Dermis microvascular lymphatic vessel endothelial cell (primary cell): ENCODE measurements at regions not wholly inside any gene's neighbourhood (a gene's known extent, or its start where the extent isn't known, plus 50 kb on each side); places are given as distances from the start of the nearest gene placed in this dataset.
A peak's percentile ranks its signal among the peaks of the same experiment; 100 is the strongest.

Source experiments
- DNase-seq, 2 donors: peaks; one replicate each; pipeline versions ENCODE4 v3.0.0 to v3.0.0-alpha.2; 2010; ENCODE audit warnings: low read depth in 2 of 2

DNA sequence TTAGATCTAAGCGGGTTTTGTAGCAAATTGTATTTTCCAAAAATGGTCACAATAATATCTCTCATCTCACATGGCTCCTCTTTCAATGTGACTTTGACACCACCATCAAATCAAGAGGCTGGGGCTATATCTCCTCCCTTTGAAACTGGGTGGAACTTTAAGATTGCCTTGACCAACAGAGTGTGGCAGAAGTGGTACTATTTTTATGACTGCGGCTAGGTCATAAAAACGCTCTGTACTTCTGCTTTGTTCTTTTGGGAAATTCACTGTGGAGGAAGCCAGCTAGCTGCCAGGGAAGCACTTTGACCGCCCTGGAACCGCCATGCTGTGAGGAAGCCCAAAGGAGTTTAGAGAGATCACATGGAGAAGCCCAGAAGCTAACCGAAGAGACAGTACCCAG lies 50.7 kb upstream of the ACOT11 start:
- DNase-seq = no peak

- DNase-seq = no peak
Observed at GRCh38 chr1:54495954-54496353, 52.1 kb upstream of the ACOT11 start.

DNA sequence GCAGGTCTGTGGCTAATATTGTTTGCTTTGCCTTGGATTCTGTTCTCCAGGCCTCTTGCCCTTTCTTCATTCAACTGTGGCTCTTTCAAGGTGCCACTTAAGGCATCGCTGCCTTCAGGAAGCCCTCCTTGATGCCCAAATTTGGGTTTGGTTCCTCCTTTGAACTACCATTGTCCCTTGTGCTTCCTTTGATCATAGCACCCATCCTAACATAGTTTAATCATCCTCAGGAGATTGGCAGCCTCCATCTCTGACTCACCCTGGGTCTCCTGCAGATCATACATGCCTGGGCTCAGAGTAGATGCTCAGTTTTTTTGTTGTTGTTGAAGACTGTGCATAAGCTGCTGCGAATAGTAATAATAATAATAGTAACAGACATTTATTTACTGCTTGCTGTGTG lies 54.4 kb upstream of the ACOT11 start:
- no peak for DNase-seq

DNA sequence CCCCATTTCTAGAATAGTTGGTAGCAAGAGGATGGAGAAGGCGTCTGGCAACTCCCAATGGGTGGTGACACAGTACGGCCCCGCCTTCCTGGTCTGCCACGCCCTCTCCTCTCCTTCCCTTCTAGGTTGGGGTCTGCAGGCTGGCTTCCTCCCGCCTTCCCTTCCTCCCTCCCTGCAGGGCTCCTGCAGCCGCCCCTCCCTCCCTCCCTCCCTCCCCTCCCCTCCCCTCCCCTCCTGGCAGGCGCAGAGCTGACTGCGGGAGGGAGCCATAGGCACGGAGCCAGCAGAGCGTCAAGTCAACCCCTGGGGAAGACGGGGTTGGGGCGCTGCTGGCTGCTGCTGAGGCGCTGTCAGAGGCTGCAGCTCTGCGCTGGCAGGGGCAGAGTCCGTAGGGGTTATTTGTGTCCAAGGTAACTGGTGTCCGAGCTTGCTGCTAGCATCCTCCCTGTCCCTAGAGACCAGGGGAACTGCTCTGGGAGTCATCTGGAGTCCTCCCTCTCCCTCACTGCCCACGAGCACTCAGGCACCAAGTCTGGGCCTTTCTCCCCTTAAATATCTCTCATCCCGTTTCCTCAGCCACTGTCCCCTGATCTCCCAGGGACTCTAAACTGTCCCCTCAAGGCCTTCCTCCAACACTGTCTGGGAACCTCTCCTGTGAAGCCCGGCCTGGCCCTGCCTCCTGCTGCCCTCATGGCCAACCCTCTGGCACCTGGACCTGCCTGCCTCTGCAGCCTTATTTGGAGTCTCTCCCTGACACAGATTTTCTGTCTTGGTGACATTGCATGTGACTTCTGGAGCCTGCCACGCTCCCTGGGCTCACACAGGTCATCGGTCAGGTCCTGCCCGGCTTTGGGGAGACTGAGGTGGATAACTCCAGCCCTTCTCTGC lies 57.4 kb upstream of the ACOT11 start:
- no peak for DNase-seq

- DNase-seq = no peak
Observed at GRCh38 chr1:54489627-54490250, 58.3 kb upstream of the ACOT11 start.

DNA sequence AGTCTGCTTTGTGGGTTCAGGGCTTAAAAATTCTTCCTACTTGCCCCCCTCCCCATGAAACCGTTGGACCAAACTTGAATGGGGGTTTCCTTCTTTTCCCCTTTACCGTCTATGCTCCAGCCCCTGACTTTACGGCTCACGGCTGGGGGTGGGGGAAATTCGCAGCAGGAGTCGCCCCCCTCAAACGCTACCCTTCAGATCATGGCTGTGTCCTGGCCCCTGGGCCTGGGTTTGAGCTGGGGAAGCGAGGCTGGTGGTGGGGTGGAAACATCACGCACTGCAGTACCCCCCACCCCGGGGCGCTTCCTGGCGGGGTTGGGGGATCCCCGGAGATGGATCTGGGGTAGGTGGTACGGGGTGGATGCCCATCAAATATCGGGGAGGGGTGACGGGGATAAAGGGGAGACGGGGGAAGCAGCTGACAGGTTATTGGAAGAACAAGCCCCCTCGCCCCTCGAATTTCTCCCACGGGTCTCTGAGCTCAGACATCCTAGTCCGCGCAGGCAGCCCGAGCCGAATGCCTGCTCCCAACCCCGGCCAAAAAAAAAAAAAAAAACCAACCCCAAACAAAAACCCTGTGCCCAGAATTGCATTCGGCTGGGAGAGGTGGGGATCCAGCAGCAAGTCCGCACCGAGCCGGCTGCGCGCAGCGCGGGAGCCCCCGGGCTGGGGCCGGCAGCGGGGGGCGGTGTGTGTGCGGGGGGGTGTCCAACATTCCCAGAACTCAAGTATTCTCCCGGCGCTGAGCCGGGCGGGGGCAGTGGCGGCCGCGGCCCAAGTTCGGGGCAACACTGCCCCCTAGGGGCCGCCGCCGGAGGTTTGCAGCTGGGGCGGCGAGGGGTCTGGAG lies 59.0 kb upstream of the ACOT11 start:
- DNase-seq = peak; percentile 33 to 72

DNA sequence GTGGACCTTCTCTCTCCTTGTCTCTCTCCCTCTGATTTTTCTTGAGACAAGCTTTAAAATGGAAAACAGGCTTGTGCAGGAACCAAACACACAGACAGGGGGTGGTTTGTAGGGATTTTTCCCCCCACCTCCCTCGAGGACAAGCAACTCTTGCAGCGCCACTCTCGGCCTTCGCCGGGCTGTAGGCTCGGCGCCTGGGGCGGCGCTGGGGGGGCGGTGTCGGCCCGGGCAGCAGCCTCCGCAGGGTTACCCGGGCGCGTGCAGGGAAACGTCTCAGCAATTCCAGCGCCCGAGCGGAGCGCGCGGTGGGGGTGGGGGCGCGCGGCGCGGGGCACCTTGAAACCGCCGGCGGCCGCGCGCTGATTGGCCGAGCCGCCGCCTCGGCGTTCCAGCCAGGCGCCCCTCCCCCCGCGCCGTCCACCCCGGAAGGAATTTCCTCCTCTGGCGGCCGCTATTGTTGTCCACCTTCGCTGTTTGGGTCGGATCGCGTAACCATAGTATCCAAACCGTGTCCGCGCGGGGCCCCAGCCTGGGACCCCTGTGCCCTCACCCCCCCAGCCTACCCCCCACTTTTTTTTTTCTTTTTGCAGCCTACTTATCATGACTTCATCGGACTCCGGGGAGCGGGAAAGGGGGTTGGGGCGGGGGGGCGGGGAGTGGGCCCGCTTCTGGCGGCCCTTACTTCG lies 59.8 kb upstream of the ACOT11 start:
- DNase-seq = peak; percentile 35 to 84

- DNase-seq = peak in 1 of 2 donors; percentile 14
Observed at GRCh38 chr1:54487571-54488050, 60.4 kb upstream of the ACOT11 start.

GRCh38 chr1:54486907-54487306 lies 61.1 kb upstream of the ACOT11 start:
- no peak for DNase-seq

GRCh38 chr1:54485416-54485815 lies 62.6 kb upstream of the ACOT11 start:
- no peak for DNase-seq

GRCh38 chr1:54483875-54484437 lies 64.1 kb upstream of the ACOT11 start:
- no peak for DNase-seq

DNA sequence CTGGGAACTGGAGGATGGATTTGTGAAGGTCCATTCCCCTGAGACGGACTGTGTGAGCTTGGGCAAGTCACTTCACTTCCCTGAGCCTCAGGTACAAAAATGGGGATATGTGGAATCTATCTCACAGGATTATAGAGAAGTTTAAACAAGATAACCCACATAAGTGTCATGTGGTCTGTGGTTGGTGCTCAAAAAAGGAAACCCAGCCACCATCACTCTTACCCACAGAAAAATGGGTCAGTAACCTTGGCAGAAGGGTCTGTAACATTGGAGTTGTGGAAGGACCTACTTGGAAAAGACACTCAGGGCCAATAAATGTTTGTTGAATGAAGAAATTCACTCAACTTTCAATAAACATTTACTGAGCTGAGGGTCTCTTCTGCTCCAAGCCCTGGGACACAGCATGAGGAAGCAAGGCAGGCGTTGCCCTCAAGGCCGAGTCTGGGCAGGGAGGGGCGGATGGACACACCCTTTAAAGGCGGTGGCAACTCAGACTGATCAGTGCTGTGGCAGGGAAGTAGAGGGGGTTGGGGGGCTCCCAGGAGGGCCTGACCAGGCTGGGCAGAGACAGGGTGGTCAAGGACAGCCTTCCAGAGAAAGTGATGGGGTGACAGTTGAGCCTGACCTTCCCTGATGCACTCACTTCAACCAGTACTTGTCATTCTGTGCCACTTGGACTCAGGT lies 66.7 kb upstream of the ACOT11 start:
- no peak for DNase-seq

- DNase-seq = no peak
Observed at GRCh38 chr1:54480525-54480848, 67.5 kb upstream of the ACOT11 start.

- no peak for DNase-seq
Observed at GRCh38 chr1:54479841-54480524, 68.0 kb upstream of the ACOT11 start.

- DNase-seq = no peak
Observed at GRCh38 chr1:54479251-54479650, 68.8 kb upstream of the ACOT11 start.

GRCh38 chr1:54477153-54477561 lies 70.9 kb upstream of the ACOT11 start:
- no peak for DNase-seq

GRCh38 chr1:54476530-54477109 lies 70.4 kb upstream of the SSBP3 start:
- no peak for DNase-seq

GRCh38 chr1:54475946-54476516 lies 69.8 kb upstream of the SSBP3 start:
- DNase-seq = peak in 1 of 2 donors; percentile 27

- no peak for DNase-seq
Observed at GRCh38 chr1:54475357-54475881, 69.2 kb upstream of the SSBP3 start.
